GDM1 (cell line): ENCODE measurements at regions not wholly inside any gene's neighbourhood (a gene's known extent, or its start where the extent isn't known, plus 50 kb on each side); places are given as distances from the start of the nearest gene placed in this dataset.

ENCODE experiments used
- DNase-seq: peaks from one replicate; lab custom pipeline; 2025; lab: John Stamatoyannopoulos, UW

- DNase-seq: no peak
Measured at GRCh38 chr13:84567848-84568247, 685.6 kb upstream of the SLITRK1 start.

- DNase-seq: no peak
Measured at GRCh38 chr13:84566780-84567179, 684.5 kb upstream of the SLITRK1 start.

- no peak for DNase-seq
Measured at GRCh38 chr13:84563611-84564010, 681.3 kb upstream of the SLITRK1 start.

GRCh38 chr13:84553227-84553626 lies 671.0 kb upstream of the SLITRK1 start:
- DNase-seq: no peak

GRCh38 chr13:84543962-84544361 lies 661.7 kb upstream of the SLITRK1 start:
- no peak for DNase-seq

- DNase-seq: no peak
Measured at GRCh38 chr13:84542348-84542747, 660.1 kb upstream of the SLITRK1 start.

GRCh38 chr13:84536906-84537305 lies 654.6 kb upstream of the SLITRK1 start:
- no peak for DNase-seq

GRCh38 chr13:84528408-84529070 lies 646.3 kb upstream of the SLITRK1 start:
- no peak for DNase-seq

- no peak for DNase-seq
Measured at GRCh38 chr13:84525865-84526264, 643.6 kb upstream of the SLITRK1 start.

- no peak for DNase-seq
Measured at GRCh38 chr13:84524586-84524985, 642.3 kb upstream of the SLITRK1 start.

GRCh38 chr13:84500016-84500415 lies 617.7 kb upstream of the SLITRK1 start:
- DNase-seq: no peak

GRCh38 chr13:84497613-84498012 lies 615.3 kb upstream of the SLITRK1 start:
- no peak for DNase-seq

- DNase-seq: no peak
Measured at GRCh38 chr13:84491952-84492351, 609.7 kb upstream of the SLITRK1 start.

GRCh38 chr13:84487752-84488151 lies 605.5 kb upstream of the SLITRK1 start:
- no peak for DNase-seq

- no peak for DNase-seq
Measured at GRCh38 chr13:84481958-84482357, 599.7 kb upstream of the SLITRK1 start.

- DNase-seq: no peak
Measured at GRCh38 chr13:84479656-84480055, 597.4 kb upstream of the SLITRK1 start.

GRCh38 chr13:84470528-84470927 lies 588.3 kb upstream of the SLITRK1 start:
- no peak for DNase-seq

- DNase-seq: no peak
Measured at GRCh38 chr13:84466461-84466860, 584.2 kb upstream of the SLITRK1 start.

- DNase-seq: no peak
Measured at GRCh38 chr13:84460989-84461388, 578.7 kb upstream of the SLITRK1 start.

- DNase-seq: no peak
Measured at GRCh38 chr13:84455143-84455905, 573.0 kb upstream of the SLITRK1 start.

GRCh38 chr13:84447640-84447978 lies 565.3 kb upstream of the SLITRK1 start:
- no peak for DNase-seq

GRCh38 chr13:84446972-84447639 lies 564.8 kb upstream of the SLITRK1 start:
- no peak for DNase-seq

- no peak for DNase-seq
Measured at GRCh38 chr13:84445776-84446175, 563.5 kb upstream of the SLITRK1 start.
